Hepatocyte (in vitro differentiated cells): ENCODE measurements at regions not wholly inside any gene's neighbourhood (a gene's known extent, or its start where the extent isn't known, plus 50 kb on each side); places are given as distances from the start of the nearest gene placed in this dataset.

Experiments
- DNase-seq: peaks from one replicate; pipeline ENCODE4 v3.0.0-alpha.2; 2016; ENCODE audit warnings: low spot score
- H2AFZ ChIP-seq: fragments of 200-600 bp; sonication (generic); 2 replicates; pipeline ENCODE4 v1.6.0; 2016; ENCODE audit warnings: antibody characterized with exemption, mild to moderate bottlenecking
- H3K27ac ChIP-seq: fragments of 200-600 bp; sonication (generic); 2 replicates; pipeline ENCODE4 v1.5.1; 2016; ENCODE audit warnings: mild to moderate bottlenecking
- H3K27me3 ChIP-seq: fragments of 200-600 bp; sonication (generic); 2 replicates; pipeline ENCODE4 v1.6.1; 2016
- H3K36me3 ChIP-seq: fragments of 200-600 bp; sonication (generic); replicated peaks from 2 replicates; pipeline ENCODE4 v1.5.1; 2016; ENCODE audit warnings: low read depth; ENCODE audit not compliant: insufficient read depth
- H3K4me1 ChIP-seq: fragments of 200-600 bp; sonication (generic); 2 replicates; pipeline ENCODE4 v1.5.1; 2016; ENCODE audit warnings: mild to moderate bottlenecking, moderate library complexity; ENCODE audit not compliant: insufficient read depth
- H3K4me2 ChIP-seq: fragments of 200-600 bp; sonication (generic); 2 replicates; pipeline ENCODE4 v1.6.0; 2016
- H3K4me3 ChIP-seq: fragments of 200-600 bp; sonication (generic); 2 replicates; pipeline ENCODE4 v1.5.1; 2016; ENCODE audit warnings: mild to moderate bottlenecking
- H3K79me2 ChIP-seq: fragments of 200-600 bp; sonication (generic); 2 replicates; pipeline ENCODE4 v1.6.0; 2017; ENCODE audit warnings: mild to moderate bottlenecking
- H3K9me2 ChIP-seq: fragments of 200-600 bp; sonication (generic); replicated peaks from 2 replicates; pipeline ENCODE4 v1.6.0; 2017; ENCODE audit warnings: mild to moderate bottlenecking; ENCODE audit not compliant: insufficient read depth
- H3K9me3 ChIP-seq: fragments of 200-600 bp; sonication (generic); 2 replicates; pipeline ENCODE4 v1.5.1; 2016; ENCODE audit warnings: low read depth, mild to moderate bottlenecking
- H4K20me1 ChIP-seq: fragments of 200-600 bp; sonication (generic); 2 replicates; pipeline ENCODE4 v1.6.0; 2016; ENCODE audit warnings: mild to moderate bottlenecking; ENCODE audit not compliant: insufficient read depth, poor library complexity, severe bottlenecking
- EZH2 ChIP-seq: fragments of 200-600 bp; sonication (generic); IDR thresholded peaks from 2 replicates; pipeline ENCODE4 v1.6.1; 2016; ENCODE audit warnings: antibody characterized with exemption, mild to moderate bottlenecking, borderline replicate concordance
- EZH2phosphoT487 ChIP-seq: fragments of 200-600 bp; sonication (generic); IDR thresholded peaks from one replicate; pipeline ENCODE4 v1.6.1; 2018; ENCODE audit warnings: antibody characterized with exemption, mild to moderate bottlenecking, low read depth, moderate library complexity; ENCODE audit not compliant: unreplicated experiment, severe bottlenecking
- WGBS: methylation state at CpG from one replicate; pipeline ENCODE4 v1.1.6; 2016; ENCODE audit warnings: low lambda C conversion rate; ENCODE audit errors: missing lambda C conversion rate; 5-methylcytosine and 5-hydroxymethylcytosine counted together
- TF ChIP-seq, protein P1 (sequence below): fragments of 200-600 bp; sonication (generic); IDR thresholded peaks from 2 replicates; pipeline ENCODE4 v1.5.1; 2016; ENCODE audit warnings: antibody characterized with exemption, mild to moderate bottlenecking; ENCODE audit not compliant: poor library complexity

DNA sequence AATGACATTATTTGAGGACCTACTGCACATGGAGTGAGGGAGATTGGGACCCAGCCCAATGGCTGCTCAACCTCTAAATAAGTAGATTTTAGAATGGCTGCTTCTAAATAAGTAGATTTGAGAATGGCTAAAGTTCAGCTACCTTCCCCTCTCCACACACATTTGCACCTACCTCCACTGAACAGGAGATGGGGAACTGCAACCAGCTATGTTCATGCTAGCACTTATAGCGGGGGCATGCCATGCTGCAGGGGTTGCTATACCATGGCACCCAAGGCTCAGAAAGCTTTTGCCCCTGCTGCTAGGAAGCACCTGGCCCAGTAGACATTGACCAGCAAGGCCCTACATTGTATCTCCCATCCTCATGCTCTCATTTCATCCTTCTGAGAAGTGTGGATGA, 70.2 kb upstream of the MAOA start:
- H3K4me1 ChIP-seq = peaks cover 3% of the 10 kb centered on the region
- H3K36me3 ChIP-seq = no peaks in the 10 kb centered on the region
- no peaks in the 10 kb centered on the region for H4K20me1 ChIP-seq
- no peak for DNase-seq
- no peaks in the 10 kb centered on the region for H3K79me2 ChIP-seq
- TF ChIP-seq EZH2phosphoT487 = no peak
- TF ChIP-seq, protein P1, sequence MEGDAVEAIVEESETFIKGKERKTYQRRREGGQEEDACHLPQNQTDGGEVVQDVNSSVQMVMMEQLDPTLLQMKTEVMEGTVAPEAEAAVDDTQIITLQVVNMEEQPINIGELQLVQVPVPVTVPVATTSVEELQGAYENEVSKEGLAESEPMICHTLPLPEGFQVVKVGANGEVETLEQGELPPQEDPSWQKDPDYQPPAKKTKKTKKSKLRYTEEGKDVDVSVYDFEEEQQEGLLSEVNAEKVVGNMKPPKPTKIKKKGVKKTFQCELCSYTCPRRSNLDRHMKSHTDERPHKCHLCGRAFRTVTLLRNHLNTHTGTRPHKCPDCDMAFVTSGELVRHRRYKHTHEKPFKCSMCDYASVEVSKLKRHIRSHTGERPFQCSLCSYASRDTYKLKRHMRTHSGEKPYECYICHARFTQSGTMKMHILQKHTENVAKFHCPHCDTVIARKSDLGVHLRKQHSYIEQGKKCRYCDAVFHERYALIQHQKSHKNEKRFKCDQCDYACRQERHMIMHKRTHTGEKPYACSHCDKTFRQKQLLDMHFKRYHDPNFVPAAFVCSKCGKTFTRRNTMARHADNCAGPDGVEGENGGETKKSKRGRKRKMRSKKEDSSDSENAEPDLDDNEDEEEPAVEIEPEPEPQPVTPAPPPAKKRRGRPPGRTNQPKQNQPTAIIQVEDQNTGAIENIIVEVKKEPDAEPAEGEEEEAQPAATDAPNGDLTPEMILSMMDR = no peak
- TF ChIP-seq EZH2 = no peak
- no peak overlapping the region for H3K4me2 ChIP-seq
- 93% methylated on average over 1 of the region's 1 CpG for WGBS
- no peaks in the 10 kb centered on the region for H3K9me3 ChIP-seq
- H2AFZ ChIP-seq = no peak overlapping the region
- no peak overlapping the region for H3K27ac ChIP-seq
- H3K27me3 ChIP-seq = no peaks in the 10 kb centered on the region
- H3K4me3 ChIP-seq = no peak overlapping the region
- no peaks in the 10 kb centered on the region for H3K9me2 ChIP-seq

DNA sequence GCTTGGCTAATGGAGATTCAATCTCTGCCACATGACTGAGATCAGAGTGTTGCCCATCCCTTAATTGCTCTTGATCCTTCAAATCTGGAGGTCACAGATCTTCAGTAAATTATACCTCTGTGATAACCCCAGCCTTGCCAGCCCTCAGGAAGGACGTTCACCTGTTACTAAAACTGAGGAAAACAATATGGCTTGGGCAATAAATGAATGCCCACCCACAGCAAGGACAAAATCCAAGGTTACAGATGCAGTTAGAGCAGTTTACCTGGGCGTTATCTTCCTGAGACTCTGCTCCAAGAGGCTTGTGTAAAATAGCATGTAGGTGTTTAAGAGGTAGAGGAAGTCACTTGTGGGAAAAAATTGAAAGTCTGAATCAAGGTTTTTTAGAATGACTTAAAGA, 69.3 kb upstream of the MAOA start:
- TF ChIP-seq, protein P1 = no peak
- no peak for TF ChIP-seq EZH2
- no peak for TF ChIP-seq EZH2phosphoT487
- Histone ChIP-seq H3K36me3 (no peaks in the 10 kb centered on the region), H3K27me3 (no peaks in the 10 kb centered on the region), H4K20me1 (no peaks in the 10 kb centered on the region), H3K4me3 (no peak overlapping the region), H3K4me2 (no peak overlapping the region), H3K27ac (no peak overlapping the region), H3K79me2 (no peaks in the 10 kb centered on the region), H3K4me1 (peaks cover 4% of the 10 kb centered on the region), H3K9me2 (no peaks in the 10 kb centered on the region), H2AFZ (no peak overlapping the region), H3K9me3 (no peaks in the 10 kb centered on the region)
- 49% methylated on average over 2 of the region's 2 CpGs for WGBS
- DNase-seq = peak; percentile 6

DNA sequence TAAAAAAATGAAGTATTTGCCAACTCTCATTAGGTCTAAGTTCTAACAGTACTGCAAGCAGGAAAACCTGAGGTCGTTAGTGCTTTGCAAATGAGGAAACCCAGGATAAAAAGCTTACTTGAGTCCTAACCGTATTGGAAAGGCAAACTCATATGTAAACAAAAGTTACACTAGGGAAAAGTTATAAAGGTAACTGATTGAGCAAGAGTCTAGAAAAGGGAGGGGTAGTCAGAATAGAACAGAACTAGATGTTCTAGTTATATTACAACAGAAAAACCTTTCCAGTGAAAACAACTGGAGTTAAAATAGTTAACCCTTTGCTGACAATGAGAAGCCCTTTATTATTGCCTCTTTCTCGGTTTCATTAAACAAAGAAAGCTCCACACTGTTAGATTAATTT, 66.4 kb upstream of the MAOA start:
- no peaks in the 10 kb centered on the region for H3K9me3 ChIP-seq
- H3K27ac ChIP-seq = peak overlapping the region; percentile 73
- H3K9me2 ChIP-seq = no peaks in the 10 kb centered on the region
- no peak overlapping the region for H3K4me3 ChIP-seq
- WGBS = 28% methylated on average over 3 of the region's 3 CpGs
- TF ChIP-seq, protein P1 = no peak
- TF ChIP-seq EZH2 (no peak), EZH2phosphoT487 (no peak)
- H2AFZ ChIP-seq = peak overlapping the region; percentile 3
- peaks cover 4% of the 10 kb centered on the region for H3K4me1 ChIP-seq
- H3K36me3 ChIP-seq = no peaks in the 10 kb centered on the region
- H3K27me3 ChIP-seq = no peaks in the 10 kb centered on the region
- no peaks in the 10 kb centered on the region for H3K79me2 ChIP-seq
- peak; percentile 59 for DNase-seq
- no peaks in the 10 kb centered on the region for H4K20me1 ChIP-seq
- H3K4me2 ChIP-seq = peak overlapping the region; percentile 39

DNA sequence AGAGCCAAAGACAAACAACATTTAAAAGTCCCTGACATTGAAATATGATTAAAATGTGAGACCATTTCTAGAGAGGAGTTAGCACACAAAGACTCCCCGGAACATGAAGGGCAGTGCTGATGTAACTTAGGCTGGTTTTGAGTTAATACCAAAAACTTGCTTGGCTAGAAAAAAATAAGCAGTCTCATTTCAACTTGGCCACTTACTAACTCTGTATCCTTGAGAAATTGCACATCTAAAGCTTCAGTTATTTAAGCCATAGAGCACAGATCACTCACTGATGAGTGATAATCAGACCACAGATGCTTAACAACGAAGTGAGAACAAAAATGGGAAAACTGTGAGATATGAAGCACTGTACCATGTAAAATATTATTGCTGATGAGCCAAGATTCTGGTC, 65.9 kb upstream of the MAOA start:
- Histone ChIP-seq H3K4me2 (peak overlapping the region; percentile 39), H3K79me2 (no peaks in the 10 kb centered on the region), H3K36me3 (no peaks in the 10 kb centered on the region), H3K9me2 (no peaks in the 10 kb centered on the region), H3K4me3 (no peak overlapping the region), H4K20me1 (no peaks in the 10 kb centered on the region), H3K27ac (peak overlapping the region; percentile 73), H3K4me1 (peaks cover 4% of the 10 kb centered on the region), H3K27me3 (no peaks in the 10 kb centered on the region), H2AFZ (peak overlapping the region; percentile 3), H3K9me3 (no peaks in the 10 kb centered on the region)
- TF ChIP-seq, protein P1 = no peak
- no peak for TF ChIP-seq EZH2phosphoT487
- no peak for TF ChIP-seq EZH2
- no peak for DNase-seq
- 59% methylated on average over 2 of the region's 2 CpGs for WGBS
